Hematopoietic multipotent progenitor cell treated with erythropoietin and hydrocortisone succinate and interleukin-3 and kit ligand, for 15 days (in vitro differentiated cells): ENCODE measurements at regions not wholly inside any gene's neighbourhood (a gene's known extent, or its start where the extent isn't known, plus 50 kb on each side); places are given as distances from the start of the nearest gene placed in this dataset.
"Not testable (repeated sequence)": the region's sequence is repeated elsewhere in the genome, so short reads cannot be mapped to it uniquely, and the experiment has no call there.

Experiments used
- DNase-seq: peaks from one replicate; pipeline ENCODE4 v3.0.0-alpha.2; 2015; ENCODE audit warnings: low spot score

GRCh38 chr6:144360401-144360800 is 75.3 kb downstream of the UTRN start:
- no peak for DNase-seq

GRCh38 chr6:144361016-144361415 is 75.9 kb downstream of the UTRN start:
- no peak for DNase-seq

- DNase-seq = no peak
Observed at GRCh38 chr6:144362042-144363018, 77.2 kb downstream of the UTRN start.

- DNase-seq = no peak
Observed at GRCh38 chr6:144364208-144364720, 79.1 kb downstream of the UTRN start.

- no peak for DNase-seq
Observed at GRCh38 chr6:144364782-144365181, 79.6 kb downstream of the UTRN start.

GRCh38 chr6:144365271-144365670 is 80.1 kb downstream of the UTRN start:
- no peak for DNase-seq

GRCh38 chr6:144369696-144370095 is 84.6 kb downstream of the UTRN start:
- not testable (repeated sequence) for DNase-seq

- no peak for DNase-seq
Observed at GRCh38 chr6:144372116-144372515, 87.0 kb downstream of the UTRN start.

- no peak for DNase-seq
Observed at GRCh38 chr6:144372611-144373594, 87.8 kb downstream of the UTRN start.

- not testable (repeated sequence) for DNase-seq
Observed at GRCh38 chr6:144374525-144374924, 89.4 kb downstream of the UTRN start.

GRCh38 chr6:144377586-144378210 is 92.6 kb downstream of the UTRN start:
- DNase-seq = no peak

GRCh38 chr6:144378437-144378836 is 93.3 kb downstream of the UTRN start:
- no peak for DNase-seq

GRCh38 chr6:144379356-144379755 is 94.2 kb downstream of the UTRN start:
- no peak for DNase-seq

GRCh38 chr6:144381499-144381898 is 96.4 kb downstream of the UTRN start:
- DNase-seq = not testable (repeated sequence)

- no peak for DNase-seq
Observed at GRCh38 chr6:144383336-144383735, 98.2 kb downstream of the UTRN start.

- no peak for DNase-seq
Observed at GRCh38 chr6:144384427-144384826, 99.3 kb downstream of the UTRN start.

- DNase-seq = not testable (repeated sequence)
Observed at GRCh38 chr6:144389474-144389873, 104.3 kb downstream of the UTRN start.

GRCh38 chr6:144390202-144390601 is 105.1 kb downstream of the UTRN start:
- no peak for DNase-seq

GRCh38 chr6:144390886-144391285 is 105.8 kb downstream of the UTRN start:
- DNase-seq = no peak

- DNase-seq = no peak
Observed at GRCh38 chr6:144392536-144392935, 107.4 kb downstream of the UTRN start.

GRCh38 chr6:144394210-144394609 is 109.1 kb downstream of the UTRN start:
- no peak for DNase-seq

- DNase-seq = no peak
Observed at GRCh38 chr6:144395014-144395413, 109.9 kb downstream of the UTRN start.
